Stomach smooth muscle (tissue), 2 donors: ENCODE measurements at regions not wholly inside any gene's neighbourhood (a gene's known extent, or its start where the extent isn't known, plus 50 kb on each side); places are given as distances from the start of the nearest gene placed in this dataset.
"Not testable (repeated sequence)": the region's sequence is repeated elsewhere in the genome, so short reads cannot be mapped to it uniquely, and the experiment has no call there.

ENCODE experiments used
- H3K27ac ChIP-seq: one replicate; pipeline ENCODE4 v1.7.0; 2013; ENCODE audit warnings: mild to moderate bottlenecking, low read length, inconsistent platforms
- H3K27me3 ChIP-seq, 2 donors: one replicate each; pipeline ENCODE4 v1.7.0; 2013; ENCODE audit warnings: low read length in 2 of 2; ENCODE audit not compliant: insufficient read depth in 2 of 2, control insufficient read depth in 1 of 2
- H3K36me3 ChIP-seq, 2 donors: one replicate each; pipeline ENCODE4 v1.7.0; 2013; ENCODE audit warnings: low read length in 2 of 2; ENCODE audit not compliant: control insufficient read depth in 2 of 2, insufficient read depth in 2 of 2
- H3K4me1 ChIP-seq: one replicate; pipeline ENCODE4 v1.7.0; 2013; ENCODE audit warnings: low read length; ENCODE audit not compliant: control insufficient read depth, insufficient read depth
- H3K4me3 ChIP-seq, 2 donors: one replicate each; pipeline ENCODE4 v1.7.0; 2013; ENCODE audit warnings: low read length in 2 of 2
- H3K9ac ChIP-seq, 2 donors: one replicate each; pipeline ENCODE4 v1.7.0; 2013; ENCODE audit warnings: low read length in 2 of 2, mild to moderate bottlenecking in 1 of 2
- H3K9me3 ChIP-seq, 2 donors: one replicate each; pipeline ENCODE4 v1.7.0; 2013; ENCODE audit warnings: low read length in 2 of 2; ENCODE audit not compliant: control insufficient read depth in 2 of 2
- donor health status: healthy.
- donor health status: Pancreatic carcinoma.

DNA sequence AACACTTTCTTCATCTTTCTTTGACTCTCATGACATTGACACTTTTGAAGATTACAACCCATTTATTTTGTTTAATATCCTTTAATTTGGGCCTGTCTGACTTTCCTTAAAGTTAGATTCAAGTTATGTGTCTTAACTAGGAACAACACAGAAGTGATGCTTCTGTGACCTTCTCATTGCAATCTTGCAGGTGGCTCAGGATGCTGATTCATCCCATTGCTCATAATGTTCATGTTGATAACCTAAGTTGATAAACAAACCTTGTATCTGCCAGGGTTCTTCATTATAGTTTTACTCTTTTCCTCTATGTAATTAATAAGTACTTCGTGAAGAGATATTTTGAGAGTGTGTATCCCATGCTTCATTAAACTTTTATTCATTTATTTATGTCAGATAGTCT, 107.2 kb upstream of the SHB start:
- Histone ChIP-seq H3K27me3 (peaks cover 0 to 2% of the 10 kb centered on the region in 2 donors), H3K4me1 (no peaks in the 10 kb centered on the region), H3K36me3 (no peaks in the 10 kb centered on the region), H3K9me3 (peaks cover 0 to 6% of the 10 kb centered on the region in 2 donors), H3K4me3 (no peak overlapping the region), H3K27ac (no peak overlapping the region), H3K9ac (no peak overlapping the region)

- H3K4me3 ChIP-seq = no peak overlapping the region
- no peak overlapping the region for H3K27ac ChIP-seq
- H3K9me3 ChIP-seq = peaks cover 0 to 9% of the 10 kb centered on the region in 2 donors
- peaks cover 0 to 2% of the 10 kb centered on the region in 2 donors for H3K27me3 ChIP-seq
- H3K36me3 ChIP-seq = no peaks in the 10 kb centered on the region
- H3K9ac ChIP-seq = no peak overlapping the region
- H3K4me1 ChIP-seq = no peaks in the 10 kb centered on the region
Observed at GRCh38 chr9:38175423-38175822, 106.4 kb upstream of the SHB start.

GRCh38 chr9:38172586-38172985, 103.6 kb upstream of the SHB start:
- no peak overlapping the region for H3K9ac ChIP-seq
- H3K9me3 ChIP-seq = peaks cover 3 to 10% of the 10 kb centered on the region in 2 donors
- H3K27me3 ChIP-seq = no peaks in the 10 kb centered on the region
- H3K4me1 ChIP-seq = no peaks in the 10 kb centered on the region
- H3K27ac ChIP-seq = no peak overlapping the region
- H3K4me3 ChIP-seq = no peak overlapping the region
- no peaks in the 10 kb centered on the region for H3K36me3 ChIP-seq

DNA sequence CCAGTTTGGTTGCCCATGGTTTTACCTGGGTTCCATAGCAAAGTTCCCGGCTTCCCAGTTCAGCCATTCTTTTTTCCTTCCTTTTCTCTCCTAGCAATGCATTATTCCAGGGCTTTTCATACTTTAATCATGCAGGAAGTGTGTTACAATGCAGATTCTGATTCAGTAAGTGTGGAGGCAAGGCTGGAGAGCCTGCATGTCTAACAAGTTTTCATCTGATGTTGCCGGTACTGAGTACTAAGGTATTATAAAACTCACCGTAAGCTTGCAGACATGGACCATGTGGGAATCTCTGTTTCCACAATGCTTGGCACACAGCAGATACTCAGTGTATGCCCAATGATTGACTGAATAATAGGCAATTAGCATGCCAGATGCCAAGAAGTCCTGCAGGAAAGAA, 102.9 kb upstream of the SHB start:
- Histone ChIP-seq H3K4me3 (no peak overlapping the region), H3K36me3 (no peaks in the 10 kb centered on the region), H3K9ac (no peak overlapping the region), H3K4me1 (no peaks in the 10 kb centered on the region), H3K9me3 (peaks cover 3 to 10% of the 10 kb centered on the region in 2 donors), H3K27ac (no peak overlapping the region), H3K27me3 (no peaks in the 10 kb centered on the region)

DNA sequence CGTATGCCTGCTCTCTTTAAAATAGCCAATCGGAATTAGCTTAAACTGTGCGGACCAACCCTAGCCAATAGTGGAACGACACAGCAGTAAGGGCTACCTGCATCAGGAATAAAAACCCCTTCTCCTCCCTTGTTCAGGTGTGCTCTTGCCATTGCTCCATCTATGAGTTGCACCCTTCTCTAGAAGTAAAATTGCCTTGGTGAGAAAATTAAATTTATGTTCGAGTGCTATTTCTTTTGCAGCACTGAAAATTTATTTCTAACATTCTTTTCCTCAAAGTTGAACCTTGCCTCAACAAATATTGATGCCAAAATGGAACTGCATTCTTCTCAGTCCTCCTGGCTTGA, 102.5 kb upstream of the SHB start:
- Histone ChIP-seq H3K4me3 (no peak overlapping the region), H3K27me3 (no peaks in the 10 kb centered on the region), H3K9ac (no peak overlapping the region), H3K27ac (no peak overlapping the region), H3K36me3 (no peaks in the 10 kb centered on the region), H3K4me1 (no peaks in the 10 kb centered on the region), H3K9me3 (peaks cover 3 to 10% of the 10 kb centered on the region in 2 donors)

DNA sequence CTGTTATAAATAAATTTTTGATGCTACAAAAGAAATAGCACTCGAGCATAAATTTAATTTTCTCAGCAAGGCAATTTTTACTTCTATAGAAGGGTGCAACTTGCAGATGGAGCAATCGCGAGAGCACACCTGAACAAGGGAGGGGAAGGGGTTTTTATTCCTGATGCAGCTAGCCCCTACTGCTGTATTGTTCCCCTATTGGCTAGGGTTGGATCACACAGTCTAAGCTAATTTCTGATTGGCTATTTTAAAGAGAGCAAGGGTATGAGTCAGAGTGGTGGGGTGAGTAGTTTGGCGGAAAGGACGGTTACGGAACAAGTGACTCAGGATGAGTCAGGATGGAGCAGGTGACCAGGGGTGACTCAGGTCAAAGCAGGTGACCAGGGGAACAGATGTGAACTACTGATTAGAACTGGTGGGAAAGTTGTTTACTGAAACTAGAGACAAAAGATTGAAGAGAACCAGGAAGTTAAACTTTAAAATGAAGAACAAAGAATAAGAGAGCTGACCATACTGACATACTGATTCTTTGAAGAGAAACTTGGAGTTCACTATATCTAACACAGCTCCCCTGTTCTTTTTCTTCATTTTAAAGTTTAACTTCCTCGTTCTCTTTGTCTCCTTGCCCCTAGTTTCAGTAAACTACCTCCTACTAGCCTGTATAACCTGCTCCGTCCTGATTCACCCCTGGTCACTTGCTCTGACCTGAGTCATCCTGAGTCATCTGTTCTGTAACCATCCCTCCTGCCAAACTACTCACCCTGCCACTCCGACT, 101.9 kb upstream of the SHB start:
- not testable (repeated sequence) for H3K27me3 ChIP-seq, H3K4me3 ChIP-seq, H3K36me3 ChIP-seq, H3K4me1 ChIP-seq, H3K9me3 ChIP-seq, H3K27ac ChIP-seq, H3K9ac ChIP-seq

DNA sequence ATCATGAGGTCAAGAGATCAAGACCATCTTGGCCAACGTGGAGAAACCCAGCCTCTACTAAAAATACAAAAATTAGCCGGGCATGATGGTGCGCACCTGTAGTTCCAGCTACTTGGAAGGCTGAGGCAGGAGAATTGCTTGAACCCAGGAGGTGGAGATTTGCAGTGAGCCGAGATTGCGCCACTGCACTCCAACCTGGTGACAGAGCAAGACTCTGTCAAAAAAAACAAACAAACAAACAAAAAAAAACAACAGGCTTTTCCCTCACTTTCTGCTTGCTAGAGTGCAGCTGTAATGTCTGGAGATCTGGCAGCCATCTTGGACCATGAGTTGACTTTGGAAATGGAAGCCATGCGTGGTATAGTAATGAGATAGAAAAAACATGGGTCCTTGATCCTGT, 101.1 kb upstream of the SHB start:
- not testable (repeated sequence) for H3K36me3 ChIP-seq, H3K9ac ChIP-seq, H3K27me3 ChIP-seq, H3K4me3 ChIP-seq, H3K9me3 ChIP-seq, H3K27ac ChIP-seq, H3K4me1 ChIP-seq

- H3K4me3 ChIP-seq = no peak overlapping the region
- no peaks in the 10 kb centered on the region for H3K4me1 ChIP-seq
- no peaks in the 10 kb centered on the region for H3K27me3 ChIP-seq
- no peak overlapping the region for H3K27ac ChIP-seq
- no peak overlapping the region for H3K9ac ChIP-seq
- no peaks in the 10 kb centered on the region for H3K36me3 ChIP-seq
- H3K9me3 ChIP-seq = peaks cover 3 to 6% of the 10 kb centered on the region in 2 donors
Observed at GRCh38 chr9:38166501-38166900, 97.5 kb upstream of the SHB start.

- H3K27ac ChIP-seq = no peak overlapping the region
- H3K9ac ChIP-seq = no peak overlapping the region
- no peak overlapping the region for H3K4me3 ChIP-seq
- no peaks in the 10 kb centered on the region for H3K27me3 ChIP-seq
- no peaks in the 10 kb centered on the region for H3K36me3 ChIP-seq
- peaks cover 0 to 2% of the 10 kb centered on the region in 2 donors for H3K9me3 ChIP-seq
- H3K4me1 ChIP-seq = no peaks in the 10 kb centered on the region
Observed at GRCh38 chr9:38164659-38165221, 95.7 kb upstream of the SHB start.

DNA sequence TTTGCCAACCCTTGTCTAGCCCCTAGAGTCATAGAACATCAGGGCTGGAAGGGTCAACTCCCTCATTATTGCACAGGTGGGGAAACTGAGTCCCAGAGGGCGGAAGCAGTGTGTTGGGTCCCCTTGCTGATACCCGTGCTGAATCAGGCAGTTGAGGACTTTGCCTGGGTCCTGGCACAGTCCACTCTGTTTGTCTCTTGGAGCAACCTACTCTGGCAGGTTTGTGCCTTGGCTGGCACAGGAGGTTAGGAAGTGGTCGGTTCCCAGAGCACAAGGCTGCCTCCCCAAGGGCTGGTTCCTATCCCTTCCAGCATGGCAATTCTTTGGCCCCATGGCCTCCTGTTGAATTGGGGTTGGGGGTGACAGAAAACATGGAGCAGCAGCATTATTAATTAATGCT, 94.5 kb upstream of the SHB start:
- Histone ChIP-seq H3K27me3 (no peaks in the 10 kb centered on the region), H3K36me3 (no peaks in the 10 kb centered on the region), H3K9me3 (no peaks in the 10 kb centered on the region), H3K4me1 (no peaks in the 10 kb centered on the region), H3K4me3 (no peak overlapping the region), H3K9ac (no peak overlapping the region), H3K27ac (no peak overlapping the region)
